ENCODE measurements at regions not wholly inside any gene's neighbourhood (a gene's known extent, or its start where the extent isn't known, plus 50 kb on each side); places are given as distances from the start of the nearest gene placed in this dataset.

DNA sequence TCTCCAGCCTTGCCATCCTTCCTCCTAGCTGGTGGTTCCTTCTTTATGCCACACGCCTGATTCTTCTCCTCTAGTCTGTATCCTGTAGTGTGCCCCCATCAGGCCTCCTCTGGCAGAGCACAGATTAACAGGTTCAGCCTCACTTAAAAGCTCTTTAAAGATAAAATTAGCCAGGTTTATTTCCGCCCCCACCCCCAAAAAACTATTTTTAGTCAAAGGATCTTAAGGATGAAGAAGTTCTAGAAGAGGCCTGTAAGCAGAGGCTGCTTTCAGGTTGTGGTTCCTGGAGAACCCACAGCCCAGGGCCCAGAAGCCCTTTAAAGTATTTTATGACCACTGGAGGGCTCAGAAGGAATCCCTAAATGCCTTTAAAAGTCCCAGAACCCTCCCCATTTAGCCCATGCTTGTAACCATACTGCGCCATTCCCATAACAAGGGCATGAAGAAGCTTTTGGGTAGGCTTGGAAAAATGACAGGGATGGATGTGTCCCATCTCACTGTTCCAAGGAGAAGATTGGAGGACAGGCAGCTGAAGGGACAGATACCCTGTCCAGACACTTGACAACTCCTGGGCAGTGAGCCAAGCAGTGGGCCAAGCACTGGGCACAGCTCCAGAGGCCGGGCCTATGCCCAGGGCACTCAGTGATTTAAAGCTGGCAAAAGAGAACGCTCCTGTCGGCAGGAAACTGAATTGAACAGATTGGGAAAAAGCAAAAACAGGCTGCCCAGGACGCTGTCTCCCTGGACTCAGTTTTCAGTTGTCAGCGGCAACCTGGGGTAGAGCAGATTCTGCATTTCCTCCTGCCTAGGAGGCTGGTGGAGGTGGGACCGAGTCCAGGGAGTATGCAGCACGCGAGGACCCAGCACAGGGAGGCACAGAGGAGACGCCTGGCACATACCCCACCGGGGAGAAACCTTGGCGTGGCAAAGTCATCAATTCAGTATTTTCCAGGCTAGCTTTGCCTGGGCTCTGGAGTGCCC is 106.3 kb upstream of the SSBP2 start:
- DNase-seq (ENCODE audit: extremely low read depth in 1 of 2, low read depth in 1 of 2): no peak

GRCh38 chr5:81855591-81855990 is 104.7 kb upstream of the SSBP2 start:
- DNase-seq (ENCODE audit: extremely low read depth in 1 of 2, low read depth in 1 of 2): no peak

DNA sequence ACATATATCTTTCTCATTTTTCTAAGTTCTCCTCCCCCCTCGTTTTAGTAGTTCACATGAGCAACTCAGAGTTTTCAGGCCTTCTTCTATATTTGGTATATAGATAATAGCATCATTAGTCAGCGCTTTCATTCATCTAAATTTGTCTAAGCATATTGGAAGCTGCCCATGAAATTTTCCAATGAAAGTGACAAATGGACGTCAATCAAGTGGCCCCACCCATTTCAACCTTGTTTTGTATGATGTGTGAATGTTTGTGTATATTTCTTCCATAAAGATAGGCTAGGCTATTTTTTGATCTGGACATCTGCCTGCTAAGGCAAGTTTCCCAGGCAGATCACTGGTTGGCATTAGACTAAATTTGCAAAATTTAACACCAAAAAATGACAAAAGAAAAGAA is 104.0 kb upstream of the SSBP2 start:
- no peak for DNase-seq (ENCODE audit: extremely low read depth in 1 of 2, low read depth in 1 of 2)

DNA sequence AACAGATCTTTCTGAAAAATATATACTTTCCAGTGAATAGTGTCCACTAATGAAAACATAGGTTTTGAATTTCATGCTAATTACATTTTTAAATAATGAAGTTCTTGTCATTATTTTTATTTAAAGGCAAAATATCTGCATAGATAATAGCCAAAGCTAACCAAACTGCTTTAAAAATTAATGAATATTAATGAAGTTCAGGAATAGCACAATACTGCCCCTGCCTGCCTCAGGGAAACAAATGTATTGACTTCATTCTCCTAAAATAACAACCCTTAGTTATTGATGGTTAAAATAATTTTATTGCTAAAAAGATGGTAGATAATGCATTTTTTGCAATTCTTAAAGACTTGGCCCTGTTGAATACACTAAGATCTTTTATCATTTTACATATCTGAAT is 103.6 kb upstream of the SSBP2 start:
- DNase-seq (ENCODE audit: extremely low read depth in 1 of 2, low read depth in 1 of 2): no peak

DNA sequence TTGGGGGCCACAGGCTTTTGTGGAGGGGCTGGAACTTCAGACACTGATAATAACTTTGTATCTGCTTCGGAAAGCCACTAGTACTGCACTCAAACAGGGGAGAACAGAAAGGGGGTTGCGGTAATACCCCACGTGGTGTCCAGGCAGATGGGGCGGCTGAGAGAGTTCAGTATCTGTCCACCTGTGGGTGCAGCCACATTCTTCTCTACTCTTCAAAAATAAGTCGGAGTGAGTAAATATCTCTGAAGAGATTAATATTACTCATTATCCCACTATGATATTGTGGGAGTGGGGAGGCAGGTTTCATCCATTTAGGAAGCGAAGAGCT is 102.1 kb upstream of the SSBP2 start:
- DNase-seq (ENCODE audit: extremely low read depth in 1 of 2, low read depth in 1 of 2): no peak

DNA sequence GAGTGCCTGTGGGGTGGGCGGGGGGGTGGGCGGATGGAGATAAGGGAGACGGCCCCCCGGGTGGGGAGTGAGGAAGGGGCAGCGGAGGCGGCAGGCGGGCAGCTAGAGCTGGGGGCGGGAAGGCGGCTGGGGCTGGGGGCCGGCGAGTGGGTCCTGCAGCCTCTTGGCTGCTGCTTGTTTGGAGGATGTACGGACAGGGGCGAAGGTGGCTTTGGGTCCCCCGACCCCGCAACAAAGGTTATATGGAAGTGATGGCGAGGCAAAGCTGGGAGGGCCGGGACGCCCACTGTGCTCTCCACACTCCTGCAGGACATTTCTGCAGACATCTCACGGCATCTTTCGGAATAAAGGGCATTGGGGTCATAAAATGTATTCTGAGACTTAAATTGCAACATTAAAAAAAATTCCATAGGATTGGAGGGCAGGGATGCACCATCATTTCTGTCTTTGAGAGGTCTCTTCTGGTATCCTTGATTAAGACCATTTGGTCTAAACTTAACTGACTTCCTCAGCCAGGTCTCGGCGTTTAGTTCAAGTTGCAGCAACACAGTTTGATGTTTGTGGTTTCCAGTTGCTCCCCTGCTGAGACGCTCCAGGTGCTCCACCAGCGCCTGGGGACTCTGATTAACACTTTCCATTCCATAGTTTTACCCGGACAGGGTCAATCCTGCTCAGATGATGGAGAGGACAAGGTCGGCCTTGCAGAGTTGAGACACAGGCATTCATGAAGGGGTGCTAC is 101.6 kb upstream of the SSBP2 start:
- DNase-seq (ENCODE audit: extremely low read depth in 1 of 2, low read depth in 1 of 2): no peak

- DNase-seq (ENCODE audit: extremely low read depth in 1 of 2, low read depth in 1 of 2): peak; percentile 77 to 79
These were observed 100.7 kb upstream of the SSBP2 start for GRCh38 chr5:81851481-81852178.

DNA sequence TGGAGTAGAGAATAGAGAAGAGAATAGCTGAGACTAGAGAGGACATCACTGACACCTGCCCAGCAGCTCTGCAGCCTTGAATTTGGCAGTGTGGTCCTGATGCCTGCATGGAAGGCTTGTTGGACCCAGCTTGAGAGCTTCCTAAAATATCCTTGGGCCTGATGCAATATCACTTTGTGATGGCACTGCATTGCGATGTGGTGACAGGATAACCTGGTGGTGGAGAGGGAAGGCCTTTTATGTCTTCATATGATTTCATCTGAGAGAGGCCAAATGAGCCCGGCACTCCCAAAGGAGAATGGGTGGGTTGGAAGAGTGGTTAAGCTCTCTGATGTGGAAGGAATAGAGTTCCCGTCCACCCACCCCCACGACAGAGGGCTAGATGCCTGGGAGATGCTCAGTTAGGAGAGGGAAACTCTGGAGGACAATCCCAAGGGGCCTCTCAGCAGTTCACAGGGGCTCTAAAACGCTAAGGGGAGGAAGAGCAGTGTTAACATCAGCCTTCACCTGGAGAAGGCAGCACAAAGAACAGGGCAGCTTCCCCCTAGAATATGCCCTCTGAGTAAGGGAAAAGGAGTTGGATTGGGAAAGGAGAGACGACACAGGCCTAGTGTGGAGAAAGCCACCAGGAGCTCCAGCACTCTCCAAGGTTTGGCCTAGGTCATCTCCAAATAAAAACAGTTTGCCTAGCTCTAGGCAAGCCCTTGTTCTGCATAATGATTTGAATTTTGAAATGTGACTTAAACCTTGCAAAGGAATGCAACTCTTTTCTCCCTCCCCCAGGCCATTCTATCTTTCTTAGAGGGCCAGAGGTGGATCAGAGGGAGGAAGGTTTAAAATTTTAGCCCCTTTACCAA is 99.8 kb upstream of the SSBP2 start:
- DNase-seq (ENCODE audit: extremely low read depth in 1 of 2, low read depth in 1 of 2): no peak

- DNase-seq (ENCODE audit: extremely low read depth in 1 of 2, low read depth in 1 of 2): no peak
These were observed 99.0 kb upstream of the SSBP2 start for GRCh38 chr5:81849770-81850367.

DNA sequence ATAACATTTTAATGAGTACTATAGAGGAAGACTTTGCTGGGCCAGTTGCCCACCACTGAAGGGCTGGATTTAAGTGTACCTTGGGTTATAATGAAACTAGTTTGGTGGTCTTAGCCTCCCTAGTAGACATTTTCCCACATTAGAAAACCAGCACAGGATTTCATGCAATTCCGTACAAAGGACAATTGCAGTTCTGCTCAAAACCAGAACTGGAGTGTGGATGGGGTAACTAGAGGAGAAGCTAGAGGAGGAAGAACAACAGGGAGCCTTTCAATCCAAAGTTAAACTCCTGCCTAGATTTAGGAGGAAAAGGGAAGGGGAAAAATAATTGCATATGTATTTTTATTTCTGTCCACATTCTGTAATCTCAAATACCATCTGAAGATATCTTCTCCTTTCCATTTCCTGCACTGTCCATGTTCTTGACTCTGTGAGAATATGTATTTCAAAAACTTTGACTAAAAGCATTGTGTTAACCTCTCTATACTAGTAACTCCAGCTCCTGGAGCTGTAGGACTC is 97.5 kb upstream of the SSBP2 start:
- no peak for DNase-seq (ENCODE audit: extremely low read depth in 1 of 2, low read depth in 1 of 2)

GRCh38 chr5:81846301-81846700 is 95.4 kb upstream of the SSBP2 start:
- no peak for DNase-seq (ENCODE audit: extremely low read depth in 1 of 2, low read depth in 1 of 2)

DNA sequence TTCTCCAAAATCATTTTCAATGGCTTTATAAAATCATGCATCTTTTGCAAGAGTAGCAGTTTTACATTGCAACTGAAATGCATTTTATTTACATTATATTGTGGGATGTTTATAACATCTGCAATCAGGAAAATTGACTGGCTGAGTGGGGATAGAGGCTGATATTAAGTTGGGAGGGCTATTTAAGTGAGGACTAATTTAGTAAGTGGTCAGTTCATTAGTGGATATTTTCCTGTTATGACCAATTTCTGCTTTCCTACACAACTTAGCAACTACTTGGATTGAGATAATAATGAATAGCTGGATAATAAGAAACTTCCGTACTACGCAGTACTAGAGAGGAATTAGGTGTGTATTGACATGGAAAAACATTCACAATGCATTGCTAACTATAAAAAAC is 92.9 kb upstream of the SSBP2 start:
- no peak for DNase-seq (ENCODE audit: extremely low read depth in 1 of 2, low read depth in 1 of 2)

- DNase-seq (ENCODE audit: extremely low read depth in 1 of 2, low read depth in 1 of 2): no peak
These were observed 92.0 kb upstream of the SSBP2 start for GRCh38 chr5:81842795-81843398.

DNA sequence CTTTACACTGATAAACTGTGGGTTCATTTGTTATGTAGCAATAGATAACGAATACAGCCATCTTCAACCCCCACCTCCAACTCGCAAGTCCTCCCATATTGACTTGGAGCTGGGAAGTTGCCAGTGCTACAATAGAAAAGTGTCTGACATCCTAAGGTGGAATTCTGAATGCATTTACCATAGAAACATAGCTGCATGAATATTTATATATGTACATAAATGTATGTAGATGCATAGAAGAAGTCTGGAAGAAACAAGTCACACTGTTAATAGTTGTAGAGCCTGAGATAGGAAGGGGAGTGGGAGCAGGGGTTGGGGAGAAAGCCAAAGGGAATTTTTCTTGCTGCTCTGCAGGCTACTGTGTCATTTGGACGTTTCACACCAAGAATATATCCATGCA is 88.1 kb upstream of the SSBP2 start:
- no peak for DNase-seq (ENCODE audit: extremely low read depth in 1 of 2, low read depth in 1 of 2)

DNA sequence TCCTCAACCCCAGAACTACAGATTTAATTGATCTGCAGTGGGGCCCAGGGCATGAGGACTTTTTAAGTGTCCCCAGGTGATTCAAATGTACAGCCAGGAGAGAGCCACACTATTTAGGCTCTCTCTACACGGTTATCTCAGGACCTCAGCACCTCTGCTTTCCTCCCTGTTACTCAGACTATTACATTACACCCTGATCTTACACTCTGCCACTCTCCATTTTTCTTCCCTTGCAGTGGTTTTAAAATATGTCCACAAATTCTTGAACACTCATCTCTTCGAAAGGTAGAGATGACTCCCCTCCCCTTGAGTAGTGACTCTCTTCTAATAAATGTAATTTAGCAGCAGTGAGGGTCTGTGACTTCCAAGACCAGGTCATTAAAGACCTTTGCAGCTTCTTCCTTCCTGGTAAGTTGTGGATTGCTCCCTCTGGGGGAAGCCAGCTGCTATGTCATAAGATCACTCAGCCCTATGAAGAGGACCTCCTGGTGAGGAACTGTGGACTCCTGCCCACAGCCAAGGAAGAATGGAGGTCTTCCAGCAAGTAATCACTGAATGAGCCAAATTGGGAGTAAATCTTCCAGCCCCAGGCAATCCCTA is 87.5 kb upstream of the SSBP2 start:
- DNase-seq (ENCODE audit: extremely low read depth in 1 of 2, low read depth in 1 of 2): no peak

- no peak for DNase-seq (ENCODE audit: extremely low read depth in 1 of 2, low read depth in 1 of 2)
These were observed 86.9 kb upstream of the SSBP2 start for GRCh38 chr5:81837667-81838306.

- no peak for DNase-seq (ENCODE audit: extremely low read depth in 1 of 2, low read depth in 1 of 2)
These were observed 85.0 kb upstream of the SSBP2 start for GRCh38 chr5:81835814-81836367.

DNA sequence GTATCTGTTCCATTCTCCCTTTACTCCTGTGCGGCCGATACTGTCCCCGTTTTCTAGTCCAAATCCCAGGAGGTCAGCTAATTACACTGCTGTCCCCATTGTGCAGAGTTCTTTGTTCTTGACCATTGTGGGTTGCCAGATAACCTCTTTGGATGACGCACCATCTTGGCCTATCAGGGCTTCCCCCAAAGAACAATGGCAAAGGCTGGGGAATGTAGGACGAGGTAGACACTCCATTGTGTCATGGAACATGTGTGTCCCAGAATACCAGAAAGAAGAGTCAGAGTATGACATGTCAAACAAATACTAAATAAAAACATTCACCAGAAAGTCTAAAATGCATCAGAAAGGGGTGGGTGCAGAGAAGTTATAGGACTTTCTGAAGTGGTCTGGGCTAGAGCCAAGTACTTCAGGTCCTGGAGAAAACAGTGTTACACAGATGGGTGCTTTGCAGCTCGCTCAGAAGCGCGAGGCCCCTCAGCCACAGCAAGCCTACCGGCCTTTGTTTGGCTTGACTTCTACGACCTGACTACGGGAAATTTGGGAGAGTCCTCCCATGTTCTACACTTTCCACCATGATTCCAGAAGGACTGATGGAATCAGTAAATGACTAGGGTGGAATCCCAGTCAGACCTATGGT is 83.2 kb upstream of the SSBP2 start:
- no peak for DNase-seq (ENCODE audit: extremely low read depth in 1 of 2, low read depth in 1 of 2)

All from stimulated activated CD8-positive, alpha-beta memory T cell treated with anti-CD3 and anti-CD28 coated beads, Interleukin-7, amount 100 ng/mL, for 48 hours (primary cell).